ENCODE measurements at regions not wholly inside any gene's neighbourhood (a gene's known extent, or its start where the extent isn't known, plus 50 kb on each side); places are given as distances from the start of the nearest gene placed in this dataset.
A peak's percentile ranks its signal among the peaks of the same experiment; 100 is the strongest.

GRCh38 chr16:85362443-85362842 is 250.2 kb upstream of the CIBAR2 start:
- Histone ChIP-seq H3K36me3 (replicated peaks in 1 of 2; ENCODE audit: control insufficient read depth in 1 of 2, insufficient read depth in 2 of 2, low read length in 1 of 2) (no peaks in the 10 kb centered on the region), H2AFZ (ENCODE audit: low read depth) (no peak overlapping the region), H3K27me3 (ENCODE audit: insufficient read depth) (no peaks in the 10 kb centered on the region), H3K4me1 (ENCODE audit: control insufficient read depth in 1 of 2, insufficient read depth in 2 of 2, low read depth in 1 of 2, low read length in 1 of 2) (peaks cover 0 to 83% of the 10 kb centered on the region in 2 experiments; a peak in 2 of 4 replicates), H3K4me3 (ENCODE audit: low read depth in 2 of 2, low read length in 1 of 2) (no peak overlapping the region), H3K27ac (ENCODE audit: low read depth in 2 of 2, low read length in 1 of 2) (peak overlapping the region in 1 of 2 experiments; percentile 77; a peak in 2 of 4 replicates), H3K4me2 (no peak overlapping the region), H3K9ac (no peak overlapping the region), H3K9me2 (no peaks in the 10 kb centered on the region), H3K9me3 (no peaks in the 10 kb centered on the region), H3K79me2 (ENCODE audit: insufficient read depth) (no peaks in the 10 kb centered on the region), H3F3A (replicated peaks; ENCODE audit: insufficient read depth) (no peaks in the 10 kb centered on the region), H4K20me1 (ENCODE audit: insufficient read depth) (no peaks in the 10 kb centered on the region)
- TF ChIP-seq EP300 (IDR thresholded peaks at IDR 0.05; ENCODE audit: borderline replicate concordance in 1 of 2, low read depth in 1 of 2, low read length in 1 of 2) (no peak), EZH2phosphoT487 (IDR thresholded peaks at IDR 0.05; ENCODE audit: borderline replicate concordance, low read depth) (no peak), TEAD4 (IDR thresholded peaks at IDR 0.05; ENCODE audit: borderline replicate concordance, insufficient read depth) (no peak)
- ChIA-PET CTCF (interaction anchor here (0.7 to 15.0 kb wide), 12 partner anchors 9 to 248 kb away, joined by 3 to 144 read pairs (median 4); no protein-coding TSS in a partner anchor), POLR2A (interaction anchor here (0.7 to 1.2 kb wide), 2 partner anchors 41 to 87 kb away, joined by 3 read pairs; no protein-coding TSS in a partner anchor)
- 93% methylated on average over 6 of the region's 6 CpGs for WGBS (ENCODE audit: low lambda C conversion rate)
- DNase-seq, result no peak

DNA sequence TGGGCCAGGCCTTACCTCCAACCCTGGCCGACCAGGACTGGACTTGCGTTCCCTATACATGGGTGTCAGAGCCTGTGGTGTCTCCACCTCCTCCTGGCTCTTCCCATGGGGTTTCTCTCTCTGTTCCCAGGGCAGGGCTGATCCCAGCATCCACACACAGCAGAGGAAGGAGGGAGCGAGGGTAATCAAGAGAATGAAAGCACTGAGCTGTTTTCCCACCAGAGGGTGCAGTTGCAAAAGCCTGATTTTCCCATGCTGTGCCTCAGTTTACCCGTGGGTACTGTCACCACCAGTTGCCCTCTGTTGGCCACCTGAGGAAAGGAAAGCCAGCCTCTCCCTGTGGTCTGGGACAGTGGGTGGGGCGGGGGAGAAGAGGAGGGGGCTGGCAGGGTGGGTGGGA is 249.7 kb upstream of the GSE1 start:
- peak overlapping the region in 1 of 2 experiments; percentile 99; a peak in 1 of 4 replicates for H3K27ac ChIP-seq (ENCODE audit: low read depth in 2 of 2, low read length in 1 of 2)
- POLR2A ChIA-PET, result no interaction called here
- CTCF ChIA-PET, result interaction anchor here (0.7 to 15.0 kb wide), 7 partner anchors 13 to 253 kb away, joined by 3 to 144 read pairs (median 3); no protein-coding TSS in a partner anchor

More for the DNA sequence above, 249.7 kb upstream of the GSE1 start:
- 87% methylated on average over 5 of the region's 5 CpGs for WGBS (ENCODE audit: low lambda C conversion rate)
- Histone ChIP-seq H3K9me2 (no peaks in the 10 kb centered on the region), H3K4me2 (no peak overlapping the region), H3K4me3 (ENCODE audit: low read depth in 2 of 2, low read length in 1 of 2) (no peak overlapping the region), H4K20me1 (ENCODE audit: insufficient read depth) (no peaks in the 10 kb centered on the region), H3K9ac (no peak overlapping the region), H3K9me3 (no peaks in the 10 kb centered on the region), H2AFZ (ENCODE audit: low read depth) (no peak overlapping the region), H3F3A (replicated peaks; ENCODE audit: insufficient read depth) (no peaks in the 10 kb centered on the region), H3K4me1 (ENCODE audit: control insufficient read depth in 1 of 2, insufficient read depth in 2 of 2, low read depth in 1 of 2, low read length in 1 of 2) (peaks cover 0 to 79% of the 10 kb centered on the region in 2 experiments; a peak in 2 of 4 replicates), H3K79me2 (ENCODE audit: insufficient read depth) (no peaks in the 10 kb centered on the region), H3K36me3 (replicated peaks in 1 of 2; ENCODE audit: control insufficient read depth in 1 of 2, insufficient read depth in 2 of 2, low read length in 1 of 2) (no peaks in the 10 kb centered on the region), H3K27me3 (ENCODE audit: insufficient read depth) (no peaks in the 10 kb centered on the region)
- no peak for TF ChIP-seq SMC3 (IDR thresholded peaks at IDR 0.05; ENCODE audit: low read depth, low read length)
- no peak for TF ChIP-seq REST (IDR thresholded peaks at IDR 0.05; ENCODE audit: low read depth, low read length)
- TF ChIP-seq RCOR1 (IDR thresholded peaks at IDR 0.05; ENCODE audit: low read length), result no peak
- TF ChIP-seq FOXJ3 (CRISPR knock-in tag; IDR thresholded peaks at IDR 0.05), result no peak
- TF ChIP-seq USF1 (IDR thresholded peaks at IDR 0.05; ENCODE audit: borderline replicate concordance, low read depth), result no peak
- TF ChIP-seq TCF12 (IDR thresholded peaks at IDR 0.05), result no peak
- TF ChIP-seq GATA2 (CRISPR knock-in tag; IDR thresholded peaks at IDR 0.05), result no peak
- TF ChIP-seq POLR2AphosphoS5 (IDR thresholded peaks at IDR 0.05; ENCODE audit: low read depth, low read length), result no peak
- TF ChIP-seq USF2 (IDR thresholded peaks at IDR 0.05; ENCODE audit: borderline replicate concordance, low read depth, low read length), result no peak
- no peak for TF ChIP-seq NRF1 (IDR thresholded peaks at IDR 0.05; ENCODE audit: low read depth, low read length)
- no peak for TF ChIP-seq RAD21 (IDR thresholded peaks at IDR 0.05; ENCODE audit: low read length)
- TF ChIP-seq MXI1 (IDR thresholded peaks at IDR 0.05; ENCODE audit: low read depth, low read length), result no peak
- TF ChIP-seq FOXM1 (IDR thresholded peaks at IDR 0.05; ENCODE audit: low read depth), result no peak
- TF ChIP-seq NFIC (IDR thresholded peaks at IDR 0.05; ENCODE audit: borderline replicate concordance), result no peak
- no peak for TF ChIP-seq EZH2phosphoT487 (IDR thresholded peaks at IDR 0.05; ENCODE audit: borderline replicate concordance, low read depth)
- TF ChIP-seq RFX5 (IDR thresholded peaks at IDR 0.05; ENCODE audit: low read length), result no peak
- TF ChIP-seq ZBTB33 (IDR thresholded peaks at IDR 0.05; ENCODE audit: borderline replicate concordance, low read depth), result no peak
- no peak for TF ChIP-seq EP300 (IDR thresholded peaks at IDR 0.05; ENCODE audit: borderline replicate concordance in 1 of 2, low read depth in 1 of 2, low read length in 1 of 2)
- DNase-seq, result no peak
